Fibroblast of lung (primary cell): ENCODE measurements at regions not wholly inside any gene's neighbourhood (a gene's known extent, or its start where the extent isn't known, plus 50 kb on each side); places are given as distances from the start of the nearest gene placed in this dataset.

ENCODE experiments used
- CTCF ChIP-seq, 2 donors: IDR thresholded peaks in 1 of 2; conservative IDR thresholded peaks in 1 of 2; 1 replicate in 1 of 2; 2 replicates in 1 of 2; pipeline ENCODE4 v1.5.1; 2011 to 2012; ENCODE audit warnings: low read length in 2 of 2, control low read depth in 1 of 2, inconsistent platforms in 1 of 2, low read depth in 1 of 2, mild to moderate bottlenecking in 1 of 2
- EZH2 ChIP-seq: IDR thresholded peaks from 2 replicates; pipeline ENCODE4 v1.5.1; 2012; ENCODE audit warnings: low read length, control low read depth, mild to moderate bottlenecking; ENCODE audit errors: missing control alignments

- TF ChIP-seq CTCF (conservative IDR thresholded peaks at IDR 0.05 in 1 of 2, IDR thresholded peaks at IDR 0.05 in 1 of 2; ENCODE audit: low read depth in 1 of 2, low read length in 2 of 2): no peak
- TF ChIP-seq EZH2: no peak
Measured at GRCh38 chr19:28008695-28009094, 1204.3 kb downstream of the UQCRFS1 start.
